ENCODE measurements at regions not wholly inside any gene's neighbourhood (a gene's known extent, or its start where the extent isn't known, plus 50 kb on each side); places are given as distances from the start of the nearest gene placed in this dataset.

- intact Hi-C loops (cut with DNase I): no loop called here
- DNase-seq (no peak), FAIRE-seq (no peak)
- H3K4me1 ChIP-seq (ENCODE audit: control insufficient read depth in 2 of 3, insufficient read depth in 2 of 3, low read depth in 1 of 3, low read length in 3 of 3): no peaks in the 10 kb centered on the region
- no peak overlapping the region for H3K4me3 ChIP-seq (ENCODE audit: low read length in 3 of 3)
- H3K27me3 ChIP-seq (ENCODE audit: control insufficient read depth, insufficient read depth, low read length): peaks cover 3% of the 10 kb centered on the region
- H3K27ac ChIP-seq (ENCODE audit: low read depth in 2 of 2, low read length in 2 of 2): no peak overlapping the region
- H3K36me3 ChIP-seq (ENCODE audit: control insufficient read depth in 2 of 3, insufficient read depth in 3 of 3, low read length in 3 of 3): no peaks in the 10 kb centered on the region
- TF ChIP-seq, protein P1, sequence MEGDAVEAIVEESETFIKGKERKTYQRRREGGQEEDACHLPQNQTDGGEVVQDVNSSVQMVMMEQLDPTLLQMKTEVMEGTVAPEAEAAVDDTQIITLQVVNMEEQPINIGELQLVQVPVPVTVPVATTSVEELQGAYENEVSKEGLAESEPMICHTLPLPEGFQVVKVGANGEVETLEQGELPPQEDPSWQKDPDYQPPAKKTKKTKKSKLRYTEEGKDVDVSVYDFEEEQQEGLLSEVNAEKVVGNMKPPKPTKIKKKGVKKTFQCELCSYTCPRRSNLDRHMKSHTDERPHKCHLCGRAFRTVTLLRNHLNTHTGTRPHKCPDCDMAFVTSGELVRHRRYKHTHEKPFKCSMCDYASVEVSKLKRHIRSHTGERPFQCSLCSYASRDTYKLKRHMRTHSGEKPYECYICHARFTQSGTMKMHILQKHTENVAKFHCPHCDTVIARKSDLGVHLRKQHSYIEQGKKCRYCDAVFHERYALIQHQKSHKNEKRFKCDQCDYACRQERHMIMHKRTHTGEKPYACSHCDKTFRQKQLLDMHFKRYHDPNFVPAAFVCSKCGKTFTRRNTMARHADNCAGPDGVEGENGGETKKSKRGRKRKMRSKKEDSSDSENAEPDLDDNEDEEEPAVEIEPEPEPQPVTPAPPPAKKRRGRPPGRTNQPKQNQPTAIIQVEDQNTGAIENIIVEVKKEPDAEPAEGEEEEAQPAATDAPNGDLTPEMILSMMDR (IDR thresholded peaks at IDR 0.05; ENCODE audit: borderline replicate concordance, extremely low read depth, insufficient read depth): no peak
- no peak overlapping the region for H3K9ac ChIP-seq (ENCODE audit: low read length in 3 of 3)
- no peaks in the 10 kb centered on the region for H3K9me3 ChIP-seq (ENCODE audit: control insufficient read depth in 2 of 3, insufficient read depth in 1 of 3, low read length in 3 of 3)
Observed at GRCh38 chrX:42694260-42694815, 83.6 kb downstream of the PPP1R2C start.

DNA sequence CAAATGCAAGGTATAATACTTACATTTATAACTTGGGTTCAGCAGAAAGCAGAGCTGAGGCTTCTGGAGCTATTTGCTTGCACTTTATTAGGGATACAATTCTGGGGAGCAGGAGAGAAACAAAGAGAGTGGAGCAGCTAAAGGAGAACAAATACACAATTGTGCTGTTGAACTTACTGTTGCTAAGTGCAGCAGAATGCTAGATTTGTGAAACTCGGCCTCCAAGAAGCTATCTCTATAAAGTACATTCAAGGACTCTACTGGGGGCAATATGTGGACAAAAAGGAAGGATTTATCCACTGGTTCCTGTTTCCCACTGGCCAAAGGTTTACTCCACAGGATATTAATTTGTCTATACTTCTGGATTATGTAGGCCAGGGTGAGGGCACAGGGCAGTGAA is 86.8 kb downstream of the PPP1R2C start:
- Histone ChIP-seq H3K4me3 (ENCODE audit: low read length in 3 of 3) (no peak overlapping the region), H3K27ac (ENCODE audit: low read depth in 2 of 2, low read length in 2 of 2) (no peak overlapping the region), H3K27me3 (ENCODE audit: control insufficient read depth, insufficient read depth, low read length) (peaks cover 3% of the 10 kb centered on the region), H3K9ac (ENCODE audit: low read length in 3 of 3) (no peak overlapping the region), H3K4me1 (ENCODE audit: control insufficient read depth in 2 of 3, insufficient read depth in 2 of 3, low read depth in 1 of 3, low read length in 3 of 3) (no peaks in the 10 kb centered on the region), H3K9me3 (ENCODE audit: control insufficient read depth in 2 of 3, insufficient read depth in 1 of 3, low read length in 3 of 3) (no peaks in the 10 kb centered on the region), H3K36me3 (ENCODE audit: control insufficient read depth in 2 of 3, insufficient read depth in 3 of 3, low read length in 3 of 3) (no peaks in the 10 kb centered on the region)
- FAIRE-seq: no peak
- TF ChIP-seq, protein P1 (IDR thresholded peaks at IDR 0.05; ENCODE audit: borderline replicate concordance, extremely low read depth, insufficient read depth): no peak
- no peak for DNase-seq
- intact Hi-C loops (cut with DNase I): no loop called here

GRCh38 chrX:42686706-42687105 is 91.3 kb downstream of the PPP1R2C start:
- Histone ChIP-seq H3K4me3 (ENCODE audit: low read length in 3 of 3) (no peak overlapping the region), H3K4me1 (ENCODE audit: control insufficient read depth in 2 of 3, insufficient read depth in 2 of 3, low read depth in 1 of 3, low read length in 3 of 3) (no peaks in the 10 kb centered on the region), H3K9ac (ENCODE audit: low read length in 3 of 3) (no peak overlapping the region), H3K9me3 (ENCODE audit: control insufficient read depth in 2 of 3, insufficient read depth in 1 of 3, low read length in 3 of 3) (no peaks in the 10 kb centered on the region), H3K27ac (ENCODE audit: low read depth in 2 of 2, low read length in 2 of 2) (no peak overlapping the region), H3K36me3 (ENCODE audit: control insufficient read depth in 2 of 3, insufficient read depth in 3 of 3, low read length in 3 of 3) (no peaks in the 10 kb centered on the region), H3K27me3 (ENCODE audit: control insufficient read depth, insufficient read depth, low read length) (no peaks in the 10 kb centered on the region)
- DNase-seq: no peak
- intact Hi-C loops (cut with DNase I): no loop called here
- TF ChIP-seq, protein P1 (IDR thresholded peaks at IDR 0.05; ENCODE audit: borderline replicate concordance, extremely low read depth, insufficient read depth): no peak
- no peak for FAIRE-seq

DNA sequence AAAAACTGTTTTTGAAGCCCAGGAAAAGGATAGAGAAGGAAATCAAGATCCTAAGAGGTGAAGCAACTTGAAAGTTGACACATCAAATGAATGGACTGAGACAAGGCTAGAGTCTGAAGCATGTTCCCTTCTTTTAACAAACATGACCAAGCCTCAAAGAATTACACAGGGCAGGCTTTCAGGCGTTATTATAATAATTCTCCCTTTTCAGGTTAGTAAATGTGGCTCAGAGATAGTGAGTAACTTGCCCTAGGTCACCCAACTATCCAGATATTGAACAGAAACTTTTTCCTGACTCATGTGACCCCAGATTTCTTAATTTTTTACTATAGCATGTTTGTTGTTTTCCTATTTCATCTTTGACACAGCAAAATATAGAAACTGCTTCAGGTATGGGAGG is 91.7 kb downstream of the PPP1R2C start:
- FAIRE-seq (no peak), DNase-seq (no peak)
- Histone ChIP-seq H3K4me1 (ENCODE audit: control insufficient read depth in 2 of 3, insufficient read depth in 2 of 3, low read depth in 1 of 3, low read length in 3 of 3) (no peaks in the 10 kb centered on the region), H3K36me3 (ENCODE audit: control insufficient read depth in 2 of 3, insufficient read depth in 3 of 3, low read length in 3 of 3) (no peaks in the 10 kb centered on the region), H3K9me3 (ENCODE audit: control insufficient read depth in 2 of 3, insufficient read depth in 1 of 3, low read length in 3 of 3) (no peaks in the 10 kb centered on the region), H3K27ac (ENCODE audit: low read depth in 2 of 2, low read length in 2 of 2) (no peak overlapping the region), H3K9ac (ENCODE audit: low read length in 3 of 3) (no peak overlapping the region), H3K27me3 (ENCODE audit: control insufficient read depth, insufficient read depth, low read length) (no peaks in the 10 kb centered on the region), H3K4me3 (ENCODE audit: low read length in 3 of 3) (no peak overlapping the region)
- intact Hi-C loops (cut with DNase I): no loop called here
- TF ChIP-seq, protein P1 (IDR thresholded peaks at IDR 0.05; ENCODE audit: borderline replicate concordance, extremely low read depth, insufficient read depth): no peak
